Nephron (organoid): ENCODE measurements at regions not wholly inside any gene's neighbourhood (a gene's known extent, or its start where the extent isn't known, plus 50 kb on each side); places are given as distances from the start of the nearest gene placed in this dataset.
"Not testable (repeated sequence)": the region's sequence is repeated elsewhere in the genome, so short reads cannot be mapped to it uniquely, and the experiment has no call there.

Source experiments
- H3K27ac Mint-ChIP-seq, 3 experiments: 2 replicates each; pipeline ENCODE4 v1.8.0; 2020; ENCODE audit warnings: mixed read lengths in 3 of 3, mild to moderate bottlenecking in 2 of 3, moderate library complexity in 1 of 3
- H3K27me3 Mint-ChIP-seq: 2 replicates; pipeline ENCODE4 v1.8.0; 2021; ENCODE audit warnings: low read depth, mild to moderate bottlenecking, moderate library complexity, mixed read lengths
- H3K36me3 Mint-ChIP-seq: 2 replicates; pipeline ENCODE4 v1.8.0; 2020; ENCODE audit warnings: low read depth, mixed read lengths
- H3K4me1 Mint-ChIP-seq: 2 replicates; pipeline ENCODE4 v1.8.0; 2020; ENCODE audit warnings: mixed read lengths
- H3K4me3 Mint-ChIP-seq, 3 experiments: 2 replicates each; pipeline ENCODE4 v1.8.0; 2020; ENCODE audit warnings: mild to moderate bottlenecking in 3 of 3, mixed read lengths in 3 of 3, moderate library complexity in 2 of 3
- H3K9me3 Mint-ChIP-seq: 2 replicates; pipeline ENCODE4 v1.8.0; 2020; ENCODE audit warnings: mixed read lengths
- TF ChIP-seq, protein P1 (sequence below), 3 experiments: fragments of 200-600 bp; sonication (generic); IDR thresholded peaks; one replicate each; pipeline ENCODE4 v1.5.0; 2021; ENCODE audit warnings: antibody characterized with exemption in 3 of 3; ENCODE audit not compliant: unreplicated experiment in 3 of 3

DNA sequence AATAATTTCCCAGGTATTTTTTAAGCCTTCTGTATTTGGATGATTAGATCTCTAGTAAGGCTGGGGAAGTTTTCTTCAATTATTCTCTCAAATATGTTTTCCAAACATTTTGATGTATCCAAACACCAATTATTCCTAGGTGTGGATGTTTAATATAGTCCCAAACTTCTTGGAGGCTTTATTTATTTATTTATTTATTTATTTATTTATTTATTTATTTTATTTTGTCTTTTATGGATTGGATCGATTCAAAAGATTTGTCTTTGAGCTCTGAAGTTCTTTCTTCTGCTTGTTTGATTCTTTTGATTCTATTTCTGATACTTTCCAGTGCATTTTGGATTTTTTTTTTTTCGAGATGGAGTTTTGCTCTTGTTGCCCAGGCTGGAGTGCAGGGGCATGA lies 2267.9 kb upstream of the RAG2 start:
- TF ChIP-seq, protein P1, sequence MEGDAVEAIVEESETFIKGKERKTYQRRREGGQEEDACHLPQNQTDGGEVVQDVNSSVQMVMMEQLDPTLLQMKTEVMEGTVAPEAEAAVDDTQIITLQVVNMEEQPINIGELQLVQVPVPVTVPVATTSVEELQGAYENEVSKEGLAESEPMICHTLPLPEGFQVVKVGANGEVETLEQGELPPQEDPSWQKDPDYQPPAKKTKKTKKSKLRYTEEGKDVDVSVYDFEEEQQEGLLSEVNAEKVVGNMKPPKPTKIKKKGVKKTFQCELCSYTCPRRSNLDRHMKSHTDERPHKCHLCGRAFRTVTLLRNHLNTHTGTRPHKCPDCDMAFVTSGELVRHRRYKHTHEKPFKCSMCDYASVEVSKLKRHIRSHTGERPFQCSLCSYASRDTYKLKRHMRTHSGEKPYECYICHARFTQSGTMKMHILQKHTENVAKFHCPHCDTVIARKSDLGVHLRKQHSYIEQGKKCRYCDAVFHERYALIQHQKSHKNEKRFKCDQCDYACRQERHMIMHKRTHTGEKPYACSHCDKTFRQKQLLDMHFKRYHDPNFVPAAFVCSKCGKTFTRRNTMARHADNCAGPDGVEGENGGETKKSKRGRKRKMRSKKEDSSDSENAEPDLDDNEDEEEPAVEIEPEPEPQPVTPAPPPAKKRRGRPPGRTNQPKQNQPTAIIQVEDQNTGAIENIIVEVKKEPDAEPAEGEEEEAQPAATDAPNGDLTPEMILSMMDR (IDR thresholded peaks at IDR 0.05; ENCODE audit: unreplicated experiment in 3 of 3): no peak
- Mint-ChIP-seq H3K9me3 (peaks cover 38% of the 10 kb centered on the region), H3K36me3 (peaks cover 7% of the 10 kb centered on the region), H3K27me3 (no peaks in the 10 kb centered on the region), H3K4me1 (no peaks in the 10 kb centered on the region), H3K4me3 (no peak overlapping the region), H3K27ac (no peak overlapping the region)

DNA sequence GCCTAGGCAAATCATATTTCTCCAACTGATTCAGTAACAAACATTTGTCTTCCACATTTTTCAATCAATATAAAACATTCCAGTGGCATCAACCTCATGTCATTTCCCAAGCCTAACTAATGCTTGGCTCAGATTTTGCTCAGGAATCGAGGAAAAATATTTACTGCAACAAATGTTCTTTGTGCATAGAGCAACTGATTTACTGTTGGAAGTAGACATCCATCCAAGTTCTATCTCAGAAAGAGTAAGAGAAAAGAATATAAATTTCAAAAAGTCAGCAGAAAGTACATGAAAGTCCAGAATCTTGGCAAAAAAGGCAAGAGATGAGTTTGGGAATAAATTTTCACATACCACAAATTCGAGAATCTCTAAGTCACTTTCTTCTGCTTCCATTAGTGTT lies 2245.0 kb upstream of the RAG2 start:
- H3K36me3 Mint-ChIP-seq: no peaks in the 10 kb centered on the region
- no peak overlapping the region for H3K4me3 Mint-ChIP-seq
- H3K27ac Mint-ChIP-seq: peak overlapping the region in 2 of 3 experiments; percentile 28 to 31
- no peaks in the 10 kb centered on the region for H3K27me3 Mint-ChIP-seq
- H3K9me3 Mint-ChIP-seq: peaks cover 9% of the 10 kb centered on the region
- peaks cover 7% of the 10 kb centered on the region for H3K4me1 Mint-ChIP-seq
- TF ChIP-seq, protein P1 (IDR thresholded peaks at IDR 0.05; ENCODE audit: unreplicated experiment in 3 of 3): no peak

- no peaks in the 10 kb centered on the region for H3K27me3 Mint-ChIP-seq
- H3K4me1 Mint-ChIP-seq: peaks cover 7% of the 10 kb centered on the region
- H3K9me3 Mint-ChIP-seq: no peaks in the 10 kb centered on the region
- H3K27ac Mint-ChIP-seq: no peak overlapping the region
- no peak overlapping the region for H3K4me3 Mint-ChIP-seq
- TF ChIP-seq, protein P1 (IDR thresholded peaks at IDR 0.05; ENCODE audit: unreplicated experiment in 3 of 3): no peak
- no peaks in the 10 kb centered on the region for H3K36me3 Mint-ChIP-seq
These were observed 2241.0 kb upstream of the RAG2 start for GRCh38 chr11:38839071-38839470.

GRCh38 chr11:38835966-38836365 lies 2237.9 kb upstream of the RAG2 start:
- Mint-ChIP-seq H3K36me3 (no peaks in the 10 kb centered on the region), H3K27me3 (no peaks in the 10 kb centered on the region), H3K4me3 (no peak overlapping the region), H3K27ac (no peak overlapping the region), H3K4me1 (no peaks in the 10 kb centered on the region), H3K9me3 (no peaks in the 10 kb centered on the region)
- TF ChIP-seq, protein P1 (IDR thresholded peaks at IDR 0.05; ENCODE audit: unreplicated experiment in 3 of 3): no peak

GRCh38 chr11:38824573-38824972 lies 2226.5 kb upstream of the RAG2 start:
- Mint-ChIP-seq H3K4me3 (no peak overlapping the region), H3K4me1 (no peaks in the 10 kb centered on the region), H3K36me3 (no peaks in the 10 kb centered on the region), H3K27ac (no peak overlapping the region), H3K9me3 (peaks cover 57% of the 10 kb centered on the region), H3K27me3 (peaks cover 3% of the 10 kb centered on the region)
- TF ChIP-seq, protein P1 (IDR thresholded peaks at IDR 0.05; ENCODE audit: unreplicated experiment in 3 of 3): peak in 2 of 3 experiments; percentile 11 to 18

DNA sequence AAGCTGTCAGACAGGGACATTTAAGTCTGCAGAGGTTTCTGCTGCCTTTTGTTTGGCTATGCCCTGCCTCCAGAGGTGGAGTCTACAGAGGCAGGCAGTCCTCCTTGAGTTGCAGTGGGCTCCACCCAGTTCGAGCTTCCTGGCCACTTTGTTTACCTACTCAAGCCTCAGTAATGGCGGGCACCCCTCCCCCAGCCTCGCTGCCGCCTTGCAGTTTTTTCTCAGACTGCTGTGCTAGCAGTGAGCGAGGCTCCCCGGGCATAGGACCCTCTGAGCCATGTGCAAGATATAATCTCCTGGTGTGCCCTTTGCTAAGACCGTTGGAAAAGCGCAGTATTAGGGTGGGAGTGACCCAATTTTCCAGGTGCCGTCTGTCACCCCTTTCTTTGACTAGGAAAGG lies 2223.8 kb upstream of the RAG2 start:
- H3K27ac Mint-ChIP-seq, H3K4me3 Mint-ChIP-seq, H3K27me3 Mint-ChIP-seq, H3K4me1 Mint-ChIP-seq, H3K36me3 Mint-ChIP-seq: not testable (repeated sequence)
- H3K9me3 Mint-ChIP-seq: peaks cover 31% of the 10 kb centered on the region
